ENCODE measurements at regions not wholly inside any gene's neighbourhood (a gene's known extent, or its start where the extent isn't known, plus 50 kb on each side); places are given as distances from the start of the nearest gene placed in this dataset.

GRCh38 chr6:27188885-27189418 is 58.5 kb upstream of the PRSS16 start (continued):
- TF ChIP-seq ZNF280D (CRISPR knock-in tag; IDR thresholded peaks at IDR 0.05) (no peak), ZNF335 (CRISPR knock-in tag; IDR thresholded peaks at IDR 0.05) (0 out of 2 replicates have a peak, but pooled peaks have one; percentile 4), SMAD3 (CRISPR knock-in tag; IDR thresholded peaks at IDR 0.05) (peak; percentile 59; the same call in 1 of the 2 replicates), STAG1 (CRISPR knock-in tag; IDR thresholded peaks at IDR 0.05) (peak; percentile 85), MIXL1 (CRISPR knock-in tag; IDR thresholded peaks at IDR 0.05) (peak; percentile 71), ZNF782 (CRISPR knock-in tag; IDR thresholded peaks at IDR 0.05; ENCODE audit: borderline replicate concordance) (no peak), FOXK2 (IDR thresholded peaks at IDR 0.05) (no peak), ZNF792 (CRISPR knock-in tag; IDR thresholded peaks at IDR 0.05) (peak; percentile 36; the same call in 1 of the 2 replicates), ZNF512 (CRISPR knock-in tag; IDR thresholded peaks at IDR 0.05) (no peak), EEA1 (CRISPR knock-in tag; IDR thresholded peaks at IDR 0.05; ENCODE audit: borderline replicate concordance) (no peak), ARID3A (IDR thresholded peaks at IDR 0.05; ENCODE audit: low read depth, low read length) (peak; percentile 56; the same call in 1 of the 2 replicates), HMGXB4 (CRISPR knock-in tag; IDR thresholded peaks at IDR 0.05; ENCODE audit: borderline replicate concordance in 1 of 2, low read depth in 1 of 2) (peak in 1 of 2 experiments; percentile 79; a peak in 1 of 4 replicates)

All from HepG2 (cell line).